ENCODE measurements at regions not wholly inside any gene's neighbourhood (a gene's known extent, or its start where the extent isn't known, plus 50 kb on each side); places are given as distances from the start of the nearest gene placed in this dataset.

- no peak for TF ChIP-seq EZH2 (IDR thresholded peaks at IDR 0.05; ENCODE audit: insufficient read depth, poor library complexity, severe bottlenecking)
- no peak for TF ChIP-seq EZH2phosphoT487 (IDR thresholded peaks at IDR 0.05; ENCODE audit: insufficient read depth, low read depth)
Measured at GRCh38 chr15:97687654-97688053, 272.8 kb upstream of the ARRDC4 start.

Measured in GM23248 (cell line).